ENCODE measurements at regions not wholly inside any gene's neighbourhood (a gene's known extent, or its start where the extent isn't known, plus 50 kb on each side); places are given as distances from the start of the nearest gene placed in this dataset.

DNA sequence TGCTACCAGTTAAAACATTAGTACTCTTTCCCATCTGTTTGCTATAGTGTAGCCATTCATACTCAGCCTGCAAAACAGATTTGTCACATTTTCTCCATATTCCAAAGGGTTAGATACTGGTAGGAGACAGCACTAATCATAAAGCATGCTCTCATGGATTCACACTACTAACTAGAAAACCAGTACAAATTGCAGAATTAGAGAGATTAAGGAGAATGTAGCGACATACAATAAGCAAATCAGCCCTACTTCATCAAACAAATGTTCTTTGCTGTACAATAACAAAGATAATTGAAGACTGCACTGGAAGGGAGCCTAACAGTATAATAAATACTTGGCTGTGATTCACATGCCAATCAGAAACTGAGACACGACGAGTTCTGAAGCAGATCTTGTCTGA, 368.0 kb upstream of the PRMT6 start:
- Histone ChIP-seq H3K9me3 (ENCODE audit: low read length) (no peaks in the 10 kb centered on the region), H3K36me3 (ENCODE audit: insufficient read depth, low read length) (no peaks in the 10 kb centered on the region), H3K4me3 (ENCODE audit: low read depth, low read length, poor library complexity, severe bottlenecking) (no peak overlapping the region), H3K27ac (ENCODE audit: low read depth, low read length, poor library complexity, severe bottlenecking) (no peak overlapping the region), H3K4me2 (ENCODE audit: low read length) (no peak overlapping the region), H3K4me1 (ENCODE audit: insufficient read depth, low read length, poor library complexity, severe bottlenecking) (no peaks in the 10 kb centered on the region), H4K20me1 (ENCODE audit: insufficient read depth, low read length) (no peaks in the 10 kb centered on the region), H3K9me2 (ENCODE audit: insufficient read depth, low read length) (no peaks in the 10 kb centered on the region), H2AFZ (ENCODE audit: low read length) (no peak overlapping the region), H3K79me2 (ENCODE audit: insufficient read depth, low read depth, low read length) (no peaks in the 10 kb centered on the region)
- no TSS peak for BruUV-seq (replicated peaks)
- intact Hi-C loops (cut with micrococcal nuclease; ENCODE audit: unreplicated experiment), result no loop called here
- no peak for TF ChIP-seq EZH2phosphoT487 (IDR thresholded peaks at IDR 0.05; ENCODE audit: borderline replicate concordance, low read depth, low read length)
- TF ChIP-seq, protein P1, sequence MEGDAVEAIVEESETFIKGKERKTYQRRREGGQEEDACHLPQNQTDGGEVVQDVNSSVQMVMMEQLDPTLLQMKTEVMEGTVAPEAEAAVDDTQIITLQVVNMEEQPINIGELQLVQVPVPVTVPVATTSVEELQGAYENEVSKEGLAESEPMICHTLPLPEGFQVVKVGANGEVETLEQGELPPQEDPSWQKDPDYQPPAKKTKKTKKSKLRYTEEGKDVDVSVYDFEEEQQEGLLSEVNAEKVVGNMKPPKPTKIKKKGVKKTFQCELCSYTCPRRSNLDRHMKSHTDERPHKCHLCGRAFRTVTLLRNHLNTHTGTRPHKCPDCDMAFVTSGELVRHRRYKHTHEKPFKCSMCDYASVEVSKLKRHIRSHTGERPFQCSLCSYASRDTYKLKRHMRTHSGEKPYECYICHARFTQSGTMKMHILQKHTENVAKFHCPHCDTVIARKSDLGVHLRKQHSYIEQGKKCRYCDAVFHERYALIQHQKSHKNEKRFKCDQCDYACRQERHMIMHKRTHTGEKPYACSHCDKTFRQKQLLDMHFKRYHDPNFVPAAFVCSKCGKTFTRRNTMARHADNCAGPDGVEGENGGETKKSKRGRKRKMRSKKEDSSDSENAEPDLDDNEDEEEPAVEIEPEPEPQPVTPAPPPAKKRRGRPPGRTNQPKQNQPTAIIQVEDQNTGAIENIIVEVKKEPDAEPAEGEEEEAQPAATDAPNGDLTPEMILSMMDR (conservative IDR thresholded peaks at IDR 0.05; ENCODE audit: low read length), result no peak
- ChIA-PET CTCF (ENCODE audit: unreplicated experiment) (no interaction called here), POLR2A (interaction anchor here (0.5 to 0.6 kb wide), 2 partner anchors 21 to 37 kb away, joined by 3 read pairs; no protein-coding TSS in a partner anchor)
- DNase-seq (ENCODE audit: low spot score), result no peak

DNA sequence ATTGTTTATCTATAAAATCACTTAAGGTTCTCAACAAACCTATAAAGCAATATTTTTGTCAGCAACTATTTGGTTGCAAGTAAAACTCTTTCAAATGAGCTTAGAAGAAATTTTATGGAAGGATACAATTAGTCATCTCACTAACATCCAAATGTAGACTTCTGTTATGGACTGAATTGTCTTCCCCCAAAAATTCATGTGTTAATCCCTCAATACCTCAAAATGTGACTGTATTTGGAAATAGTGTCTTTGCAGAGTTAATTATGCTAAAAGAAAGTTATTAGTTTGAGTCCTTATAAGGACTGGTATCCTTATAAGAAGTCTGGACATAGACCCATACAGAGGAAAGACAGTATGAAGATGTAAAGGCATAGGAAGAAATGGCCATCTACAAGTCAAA, 357.8 kb upstream of the PRMT6 start:
- ChIA-PET POLR2A (interaction anchor here (0.7 to 0.9 kb wide), 2 partner anchors 147 to 221 kb away, joined by 4 read pairs; no protein-coding TSS in a partner anchor), CTCF (ENCODE audit: unreplicated experiment) (no interaction called here)
- H3K9me2 ChIP-seq (ENCODE audit: insufficient read depth, low read length), result no peaks in the 10 kb centered on the region
- DNase-seq (ENCODE audit: low spot score), result no peak
- TF ChIP-seq EZH2phosphoT487 (IDR thresholded peaks at IDR 0.05; ENCODE audit: borderline replicate concordance, low read depth, low read length), result no peak
- TF ChIP-seq, protein P1 (conservative IDR thresholded peaks at IDR 0.05; ENCODE audit: low read length), result no peak
- no peak overlapping the region for H3K4me3 ChIP-seq (ENCODE audit: low read depth, low read length, poor library complexity, severe bottlenecking)
- H3K4me2 ChIP-seq (ENCODE audit: low read length), result no peak overlapping the region
- no TSS peak for BruUV-seq (replicated peaks)
- no peaks in the 10 kb centered on the region for H3K79me2 ChIP-seq (ENCODE audit: insufficient read depth, low read depth, low read length)
- H4K20me1 ChIP-seq (ENCODE audit: insufficient read depth, low read length), result no peaks in the 10 kb centered on the region
- no peaks in the 10 kb centered on the region for H3K36me3 ChIP-seq (ENCODE audit: insufficient read depth, low read length)
- no peaks in the 10 kb centered on the region for H3K4me1 ChIP-seq (ENCODE audit: insufficient read depth, low read length, poor library complexity, severe bottlenecking)
- H2AFZ ChIP-seq (ENCODE audit: low read length), result no peak overlapping the region
- no peaks in the 10 kb centered on the region for H3K9me3 ChIP-seq (ENCODE audit: low read length)
- no peak overlapping the region for H3K27ac ChIP-seq (ENCODE audit: low read depth, low read length, poor library complexity, severe bottlenecking)
- intact Hi-C loops (cut with micrococcal nuclease; ENCODE audit: unreplicated experiment), result no loop called here

DNA sequence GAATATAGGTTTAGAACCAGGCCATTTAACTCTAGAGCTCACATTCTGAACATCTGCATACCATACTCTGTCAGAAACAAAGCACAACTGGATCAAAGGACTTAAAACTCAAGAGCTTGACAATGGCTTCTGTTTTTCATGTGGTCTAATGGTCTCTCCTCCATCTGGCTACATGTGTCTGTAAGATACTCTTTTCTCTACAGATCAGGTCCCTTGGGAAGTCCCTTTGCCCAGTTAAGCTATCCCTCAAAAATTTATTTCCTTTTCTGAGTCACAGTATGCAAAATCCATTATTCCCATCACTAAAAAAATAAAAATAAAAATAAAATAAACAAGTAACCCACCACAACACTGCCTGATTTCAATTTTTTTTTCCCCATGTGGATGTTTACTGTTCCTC, 357.0 kb upstream of the PRMT6 start:
- DNase-seq (ENCODE audit: low spot score), result no peak
- Histone ChIP-seq H3K9me3 (ENCODE audit: low read length) (no peaks in the 10 kb centered on the region), H3K79me2 (ENCODE audit: insufficient read depth, low read depth, low read length) (no peaks in the 10 kb centered on the region), H4K20me1 (ENCODE audit: insufficient read depth, low read length) (no peaks in the 10 kb centered on the region), H3K4me2 (ENCODE audit: low read length) (no peak overlapping the region), H3K36me3 (ENCODE audit: insufficient read depth, low read length) (no peaks in the 10 kb centered on the region), H2AFZ (ENCODE audit: low read length) (no peak overlapping the region), H3K27ac (ENCODE audit: low read depth, low read length, poor library complexity, severe bottlenecking) (no peak overlapping the region), H3K9me2 (ENCODE audit: insufficient read depth, low read length) (no peaks in the 10 kb centered on the region), H3K4me3 (ENCODE audit: low read depth, low read length, poor library complexity, severe bottlenecking) (no peak overlapping the region), H3K4me1 (ENCODE audit: insufficient read depth, low read length, poor library complexity, severe bottlenecking) (no peaks in the 10 kb centered on the region)
- CTCF ChIA-PET (ENCODE audit: unreplicated experiment), result no interaction called here
- TF ChIP-seq, protein P1 (conservative IDR thresholded peaks at IDR 0.05; ENCODE audit: low read length), result no peak
- TF ChIP-seq EZH2phosphoT487 (IDR thresholded peaks at IDR 0.05; ENCODE audit: borderline replicate concordance, low read depth, low read length), result no peak
- intact Hi-C loops (cut with micrococcal nuclease; ENCODE audit: unreplicated experiment), result no loop called here
- POLR2A ChIA-PET, result no interaction called here
- no TSS peak for BruUV-seq (replicated peaks)

Data from OCI-LY7 (cell line).